ENCODE measurements at regions not wholly inside any gene's neighbourhood (a gene's known extent, or its start where the extent isn't known, plus 50 kb on each side); places are given as distances from the start of the nearest gene placed in this dataset.

GRCh38 chr10:130889240-130889639 is 422.3 kb downstream of the TCERG1L start:
- Histone ChIP-seq H3K27ac (no peak overlapping the region), H3K4me1 (no peaks in the 10 kb centered on the region), H3K36me3 (no peaks in the 10 kb centered on the region), H3K27me3 (peaks cover 0 to 31% (median 14%) of the 10 kb centered on the region in 7 donors), H3K4me3 (no peak overlapping the region), H3K9me3 (no peaks in the 10 kb centered on the region)
- DNase-seq (no peak), ATAC-seq (no peak)
- TF ChIP-seq, protein P1, sequence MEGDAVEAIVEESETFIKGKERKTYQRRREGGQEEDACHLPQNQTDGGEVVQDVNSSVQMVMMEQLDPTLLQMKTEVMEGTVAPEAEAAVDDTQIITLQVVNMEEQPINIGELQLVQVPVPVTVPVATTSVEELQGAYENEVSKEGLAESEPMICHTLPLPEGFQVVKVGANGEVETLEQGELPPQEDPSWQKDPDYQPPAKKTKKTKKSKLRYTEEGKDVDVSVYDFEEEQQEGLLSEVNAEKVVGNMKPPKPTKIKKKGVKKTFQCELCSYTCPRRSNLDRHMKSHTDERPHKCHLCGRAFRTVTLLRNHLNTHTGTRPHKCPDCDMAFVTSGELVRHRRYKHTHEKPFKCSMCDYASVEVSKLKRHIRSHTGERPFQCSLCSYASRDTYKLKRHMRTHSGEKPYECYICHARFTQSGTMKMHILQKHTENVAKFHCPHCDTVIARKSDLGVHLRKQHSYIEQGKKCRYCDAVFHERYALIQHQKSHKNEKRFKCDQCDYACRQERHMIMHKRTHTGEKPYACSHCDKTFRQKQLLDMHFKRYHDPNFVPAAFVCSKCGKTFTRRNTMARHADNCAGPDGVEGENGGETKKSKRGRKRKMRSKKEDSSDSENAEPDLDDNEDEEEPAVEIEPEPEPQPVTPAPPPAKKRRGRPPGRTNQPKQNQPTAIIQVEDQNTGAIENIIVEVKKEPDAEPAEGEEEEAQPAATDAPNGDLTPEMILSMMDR (IDR thresholded peaks at IDR 0.05), result no peak
- 64 to 65% methylated on average over 8 of the region's 8 CpGs for WGBS, 2 donors
- intact Hi-C loops (cut with DNase I), result no loop called here

GRCh38 chr10:130889780-130890179 is 421.7 kb downstream of the TCERG1L start:
- Histone ChIP-seq H3K4me1 (no peaks in the 10 kb centered on the region), H3K27me3 (peaks cover 0 to 29% (median 12%) of the 10 kb centered on the region in 7 donors), H3K9me3 (no peaks in the 10 kb centered on the region), H3K4me3 (no peak overlapping the region), H3K36me3 (no peaks in the 10 kb centered on the region), H3K27ac (no peak overlapping the region)
- ATAC-seq, result no peak
- WGBS, 2 donors, result 56 to 67% methylated on average over 6 of the region's 6 CpGs
- no peak for DNase-seq
- TF ChIP-seq, protein P1 (IDR thresholded peaks at IDR 0.05), result no peak
- intact Hi-C loops (cut with DNase I), result no loop called here

GRCh38 chr10:130891066-130891465 is 420.5 kb downstream of the TCERG1L start:
- intact Hi-C loops (cut with DNase I), result no loop called here
- H3K36me3 ChIP-seq, result no peaks in the 10 kb centered on the region
- H3K9me3 ChIP-seq, result no peaks in the 10 kb centered on the region
- no peak overlapping the region for H3K27ac ChIP-seq
- no peaks in the 10 kb centered on the region for H3K4me1 ChIP-seq
- DNase-seq (no peak), ATAC-seq (no peak)
- peaks cover 0 to 30% (median 8%) of the 10 kb centered on the region in 7 donors for H3K27me3 ChIP-seq
- WGBS, 2 donors, result 81 to 85% methylated on average over 11 of the region's 11 CpGs
- no peak overlapping the region for H3K4me3 ChIP-seq
- TF ChIP-seq, protein P1 (IDR thresholded peaks at IDR 0.05), result no peak

DNA sequence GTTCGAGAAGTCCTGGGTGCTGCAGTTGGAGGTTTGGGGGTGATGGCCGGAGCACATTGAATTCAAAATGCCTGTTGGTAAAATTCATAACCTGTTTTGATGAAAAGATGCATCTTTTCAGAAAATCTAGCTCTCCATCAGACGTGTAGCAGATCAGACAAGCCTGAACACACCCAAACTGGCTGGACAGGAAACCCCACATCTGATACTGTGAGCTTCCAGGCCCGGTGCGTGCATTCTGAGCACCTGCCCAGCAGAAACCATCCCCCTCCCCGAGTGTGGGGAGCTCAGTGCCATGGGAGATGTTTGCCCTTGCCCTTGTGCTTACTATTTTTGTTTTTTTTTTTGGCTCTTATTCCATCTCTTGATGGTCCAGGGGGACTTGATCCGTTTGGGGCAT is 417.1 kb downstream of the TCERG1L start:
- intact Hi-C loops (cut with DNase I), result no loop called here
- Histone ChIP-seq H3K36me3 (no peaks in the 10 kb centered on the region), H3K4me3 (no peak overlapping the region), H3K9me3 (no peaks in the 10 kb centered on the region), H3K27me3 (peaks cover 0 to 30% (median 8%) of the 10 kb centered on the region in 7 donors), H3K4me1 (no peaks in the 10 kb centered on the region), H3K27ac (no peak overlapping the region)
- WGBS, 2 donors, result 57 to 62% methylated on average over 7 of the region's 7 CpGs
- ATAC-seq (no peak), DNase-seq (no peak)
- TF ChIP-seq, protein P1 (IDR thresholded peaks at IDR 0.05), result no peak
